NCI-H446 (cell line): ENCODE measurements at regions not wholly inside any gene's neighbourhood (a gene's known extent, or its start where the extent isn't known, plus 50 kb on each side); places are given as distances from the start of the nearest gene placed in this dataset.

ENCODE experiments used
- DNase-seq, 2 experiments: peaks; one replicate each; lab custom pipeline; 2025; lab: John Stamatoyannopoulos, UW

- no peak for DNase-seq
Observed at GRCh38 chr20:57896017-57896416, 186.2 kb upstream of the PMEPA1 start.

DNA sequence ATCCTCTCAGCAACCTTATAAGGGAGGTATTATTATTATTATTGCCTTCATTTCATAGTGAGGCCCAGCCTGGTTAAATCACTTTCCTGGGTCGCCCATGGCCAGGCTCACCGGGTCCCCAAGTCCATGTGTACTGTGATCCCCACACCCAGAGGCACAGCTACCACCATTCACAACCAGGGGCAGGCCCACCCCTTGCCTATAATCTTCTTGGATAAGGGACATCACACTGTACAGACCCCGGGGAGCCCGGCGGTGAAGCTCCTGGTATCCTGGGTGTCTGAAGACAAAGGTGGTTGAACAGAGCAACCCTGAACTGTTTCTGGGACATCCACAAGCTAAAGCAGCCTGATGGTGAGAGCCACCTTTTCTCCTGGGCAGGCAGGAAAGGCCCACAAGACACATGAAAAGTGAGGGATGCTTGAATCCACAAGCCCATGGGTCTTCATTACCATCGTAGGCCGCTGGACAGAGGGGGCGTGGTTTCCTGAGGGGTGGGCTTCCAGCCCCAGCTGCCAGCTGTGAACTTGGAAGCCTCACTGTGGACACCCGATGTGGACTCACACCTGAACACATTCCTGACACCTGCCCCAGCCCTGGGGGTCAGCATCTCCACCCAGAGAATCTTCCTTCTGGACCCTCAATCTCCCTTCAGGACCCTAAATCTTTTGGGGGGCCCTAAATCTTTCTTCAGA, 185.5 kb upstream of the PMEPA1 start:
- no peak for DNase-seq

DNA sequence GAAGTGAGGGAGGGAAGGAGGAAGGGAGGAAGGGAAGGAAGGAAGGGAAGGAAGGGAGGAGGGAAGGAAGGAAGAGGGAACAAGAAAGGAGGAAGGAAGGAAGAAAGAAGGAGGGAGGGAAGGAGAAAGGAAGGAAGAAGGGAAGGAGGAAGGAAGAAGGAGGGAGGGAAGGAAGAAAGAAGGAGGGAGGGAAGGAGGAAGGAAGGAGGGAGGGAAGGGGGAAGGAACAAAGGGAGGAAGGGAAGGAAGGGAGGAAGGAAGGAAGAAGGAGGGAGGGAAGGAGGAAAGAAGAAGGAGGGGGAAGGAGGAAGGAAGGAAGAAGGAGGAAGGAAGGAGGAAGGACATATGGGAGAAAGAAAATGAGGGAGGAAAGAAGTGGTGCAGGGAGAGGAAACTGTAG, 184.7 kb upstream of the PMEPA1 start:
- no peak for DNase-seq

- no peak for DNase-seq
Observed at GRCh38 chr20:57894096-57894495, 184.3 kb upstream of the PMEPA1 start.

GRCh38 chr20:57893366-57893999, 183.7 kb upstream of the PMEPA1 start:
- DNase-seq, result peak; percentile 24 to 67

DNA sequence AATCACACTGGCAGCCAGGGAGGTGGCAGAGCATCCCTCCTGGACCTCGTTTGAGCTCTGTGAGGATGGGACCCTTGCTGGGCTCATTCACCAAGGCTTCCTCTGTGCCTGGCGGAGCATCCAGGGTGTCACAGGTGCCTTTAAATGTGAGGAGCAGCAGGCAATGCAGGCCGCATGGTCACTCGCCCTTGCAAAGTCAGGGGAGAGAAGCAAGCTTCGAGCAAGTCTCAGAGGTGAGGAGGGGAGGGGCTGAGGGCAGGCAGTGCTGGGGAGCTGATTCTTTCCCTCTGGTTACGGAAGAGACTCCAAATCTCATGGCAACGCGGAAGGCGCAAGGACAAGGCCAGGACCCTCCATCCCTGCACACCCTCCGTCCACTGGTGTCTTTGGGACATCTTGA, 182.7 kb upstream of the PMEPA1 start:
- DNase-seq, result no peak

- no peak for DNase-seq
Observed at GRCh38 chr20:57891014-57891413, 181.2 kb upstream of the PMEPA1 start.

- DNase-seq, result no peak
Observed at GRCh38 chr20:57890202-57890800, 180.5 kb upstream of the PMEPA1 start.

- no peak for DNase-seq
Observed at GRCh38 chr20:57888591-57888990, 178.8 kb upstream of the PMEPA1 start.

DNA sequence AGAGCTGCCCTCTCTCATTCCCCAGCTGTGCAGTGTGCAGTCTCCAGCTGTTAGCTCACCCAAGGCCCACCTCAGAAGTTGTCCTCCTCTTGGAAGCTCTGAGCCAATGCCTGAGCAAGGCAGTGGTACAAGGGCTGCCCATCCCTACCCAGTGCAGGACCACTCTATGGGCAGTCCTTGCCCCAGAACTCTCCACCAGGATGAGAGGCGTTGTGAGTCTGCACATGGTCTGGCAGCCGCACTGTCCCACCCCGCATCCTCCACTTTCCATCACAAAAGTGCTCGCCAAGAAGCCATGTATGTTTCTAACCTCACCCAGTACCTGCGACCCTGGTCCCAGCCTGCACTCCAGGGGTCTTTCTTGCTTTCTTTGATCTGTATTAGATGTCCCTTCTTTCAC, 175.1 kb upstream of the PMEPA1 start:
- DNase-seq, result no peak

DNA sequence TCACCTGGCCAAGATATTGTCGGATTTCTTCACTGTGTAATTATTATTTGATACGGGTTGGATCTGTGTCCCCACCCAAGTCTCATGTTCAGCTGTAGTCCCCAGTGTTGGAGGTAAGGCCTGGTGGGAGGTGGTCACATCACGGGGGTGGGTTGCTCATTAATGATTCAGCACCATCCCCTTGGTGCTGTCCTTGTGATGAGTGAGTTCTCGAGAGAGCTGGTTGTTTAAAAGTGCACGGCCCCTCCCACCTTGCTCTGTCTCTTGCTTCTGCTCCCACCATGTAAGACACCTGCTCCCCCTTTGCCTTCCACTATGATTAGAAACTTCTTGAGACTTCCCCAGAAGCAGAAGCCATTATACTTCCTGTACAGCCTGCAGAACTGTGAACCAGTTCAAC, 173.9 kb upstream of the PMEPA1 start:
- DNase-seq, result no peak

GRCh38 chr20:57883224-57883623, 173.4 kb upstream of the PMEPA1 start:
- DNase-seq, result no peak

DNA sequence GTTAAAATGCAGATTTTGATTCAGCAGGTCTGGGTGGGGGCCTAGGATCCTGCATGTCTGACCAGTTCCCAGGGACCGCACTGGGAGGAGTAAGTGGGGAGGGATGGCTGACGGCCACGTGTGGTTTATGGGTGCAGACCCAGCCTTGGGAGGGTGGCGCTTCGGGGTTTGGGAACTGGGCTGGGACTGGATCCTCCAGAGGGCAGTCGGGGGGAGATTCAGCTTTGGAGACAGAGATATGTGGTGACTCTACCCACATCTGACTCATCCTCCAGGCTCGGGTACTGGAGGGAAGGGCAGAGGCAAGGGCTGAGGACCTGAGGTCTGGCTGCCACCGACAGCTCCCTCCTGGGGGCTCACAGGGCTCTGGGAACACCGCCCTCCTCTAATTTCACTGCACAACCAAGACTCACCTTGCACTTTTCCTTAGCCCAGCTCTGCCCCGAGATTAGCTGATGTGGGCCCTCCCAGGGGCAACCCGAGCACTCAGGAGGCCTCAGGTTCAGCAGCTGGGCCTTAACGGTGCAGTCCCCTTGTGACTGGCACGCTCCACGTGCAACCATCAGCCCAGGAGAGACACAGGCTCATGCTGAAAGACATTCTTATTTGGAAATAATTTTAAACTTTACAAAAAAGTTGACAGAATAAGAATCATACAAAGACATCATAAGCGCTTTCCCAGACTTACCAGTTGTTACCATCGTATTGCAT, 172.8 kb upstream of the PMEPA1 start:
- DNase-seq, result no peak

DNA sequence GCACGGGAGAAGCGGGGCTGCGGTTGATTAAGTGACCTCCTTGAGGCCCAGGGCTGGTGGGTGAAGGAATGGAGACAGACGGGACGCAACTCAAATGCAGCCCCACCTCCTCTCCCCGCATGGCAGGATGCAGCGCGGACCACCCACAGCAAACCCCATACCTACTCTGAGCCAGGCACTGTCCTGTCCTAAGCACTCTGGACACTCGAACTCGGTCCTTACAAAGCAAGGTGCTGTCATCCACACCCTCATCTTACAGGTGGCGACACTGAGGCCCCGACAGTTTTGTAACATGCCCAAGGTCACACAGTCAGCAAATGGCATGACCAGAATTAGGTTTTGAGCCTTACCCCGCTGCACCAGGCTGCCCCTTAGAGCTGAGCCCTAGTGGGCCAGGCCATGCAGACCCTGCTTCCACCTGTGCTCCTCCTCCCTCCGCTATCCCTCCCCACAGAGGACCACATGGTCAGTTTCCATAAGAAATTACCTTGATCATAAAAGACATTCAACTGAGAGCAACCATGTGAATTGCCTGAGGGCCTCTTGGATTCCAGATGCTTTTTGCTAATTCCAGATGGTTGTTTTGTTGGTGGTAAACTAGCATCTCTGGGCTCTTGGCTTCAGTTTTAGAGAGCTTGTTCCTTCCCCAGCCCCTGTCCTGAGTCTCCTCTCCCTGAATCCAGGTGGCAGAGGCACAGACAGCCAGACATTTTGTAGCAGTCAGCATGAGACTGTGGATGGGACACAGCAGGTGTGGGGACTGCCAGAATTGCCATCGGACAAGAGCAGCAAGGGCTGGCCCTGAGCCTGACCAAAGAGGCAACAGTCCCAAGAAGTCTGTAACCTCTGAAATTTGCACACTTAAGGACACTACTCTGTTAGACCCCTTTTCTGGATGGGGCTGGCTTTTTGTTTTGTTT, 171.9 kb upstream of the PMEPA1 start:
- no peak for DNase-seq

DNA sequence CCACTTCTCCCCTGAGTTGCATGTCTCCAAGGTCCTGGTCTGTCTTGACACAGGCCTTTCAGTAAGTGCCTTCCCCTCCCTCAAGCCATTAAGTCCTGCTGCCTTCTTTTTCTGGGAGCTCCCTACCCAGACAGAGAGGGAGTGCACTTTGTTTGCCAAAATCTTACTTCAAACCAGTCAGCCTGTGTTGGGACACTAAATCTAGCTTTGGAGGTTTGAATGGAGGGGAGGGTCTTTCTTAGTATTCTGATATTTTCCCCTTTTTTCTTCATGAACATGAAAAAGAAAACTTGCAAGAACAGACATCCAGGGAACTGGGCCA, 170.7 kb upstream of the PMEPA1 start:
- DNase-seq, result no peak

DNA sequence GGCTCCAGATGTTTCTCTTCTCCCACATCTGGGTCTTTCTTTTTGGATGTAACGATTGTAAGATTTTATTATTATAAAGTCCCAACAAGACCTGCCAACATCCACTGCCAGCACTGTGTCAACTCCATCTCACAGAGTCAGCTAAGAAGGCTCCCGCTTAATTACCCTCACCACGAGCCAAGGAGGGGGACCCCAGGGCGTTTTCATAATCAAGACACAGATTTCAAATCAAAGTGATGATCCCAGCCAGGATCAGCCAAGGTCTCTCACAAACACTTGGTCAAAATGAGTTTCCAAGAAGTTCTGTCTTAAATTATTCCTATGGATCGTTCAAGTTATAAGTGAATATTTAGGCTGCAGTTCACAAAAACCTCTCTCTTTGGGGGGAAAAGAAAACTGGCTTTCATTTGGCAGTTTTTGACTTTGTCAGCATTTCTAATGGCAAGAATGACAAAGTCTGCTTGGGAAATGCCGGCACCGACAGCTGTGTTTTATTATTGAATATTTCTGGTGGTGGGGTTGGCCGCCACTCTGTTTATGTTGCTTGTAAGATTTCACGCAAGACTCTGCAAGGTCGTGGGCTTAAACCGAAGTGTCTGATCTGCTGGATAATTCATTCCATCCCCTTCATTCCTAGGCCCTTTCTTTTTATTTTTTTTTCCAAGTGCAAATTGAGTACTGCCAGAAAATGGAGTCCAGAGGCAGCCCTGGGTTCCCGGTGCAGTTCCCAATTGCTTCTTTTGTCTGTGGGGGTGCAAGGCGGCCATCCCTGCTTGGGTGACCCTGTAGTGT, 170.2 kb upstream of the PMEPA1 start:
- DNase-seq, result no peak

GRCh38 chr20:57879437-57879778, 169.6 kb upstream of the PMEPA1 start:
- no peak for DNase-seq

DNA sequence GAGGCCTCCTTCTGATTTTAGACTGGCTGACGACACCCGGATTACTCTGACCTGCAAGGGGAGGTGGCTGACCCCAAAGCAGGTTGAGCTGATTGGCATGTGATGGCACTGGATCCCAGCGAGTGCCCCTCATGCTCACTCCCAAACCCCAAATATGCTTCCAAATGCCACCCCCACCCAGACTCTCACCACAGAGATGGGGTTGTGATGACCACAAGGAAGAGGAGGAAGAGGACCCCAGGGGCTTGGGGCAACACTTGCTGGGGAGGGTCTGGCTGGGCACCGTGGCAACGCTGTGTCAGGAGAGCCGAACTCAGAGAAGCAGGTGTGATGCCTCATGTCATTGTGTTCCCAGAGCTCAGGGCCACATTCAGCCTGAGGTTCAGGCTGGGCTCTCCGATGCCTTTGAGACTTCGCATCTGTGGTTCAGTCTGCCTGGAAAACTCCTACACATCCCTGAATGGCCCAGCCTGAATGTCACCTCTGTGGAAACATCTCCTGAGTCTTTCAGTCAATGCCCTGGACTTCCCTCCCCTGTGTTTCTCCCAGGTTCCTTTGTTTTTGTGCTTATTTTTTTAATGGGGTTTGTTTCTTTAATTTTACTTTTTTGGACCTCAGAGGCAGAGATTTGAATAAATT, 169.1 kb upstream of the PMEPA1 start:
- DNase-seq, result no peak

GRCh38 chr20:57877995-57878394, 168.2 kb upstream of the PMEPA1 start:
- no peak for DNase-seq

- DNase-seq, result no peak
Observed at GRCh38 chr20:57877131-57877824, 167.5 kb upstream of the PMEPA1 start.
